ENCODE measurements at regions not wholly inside any gene's neighbourhood (a gene's known extent, or its start where the extent isn't known, plus 50 kb on each side); places are given as distances from the start of the nearest gene placed in this dataset.

GRCh38 chrX:68895341-68895755 is 66.5 kb downstream of the EFNB1 start:
- no TSS peak for BruUV-seq (replicated peaks)
- DNase-seq (ENCODE audit: low read depth, low spot score) (no peak), ATAC-seq (no peak)
- TF ChIP-seq SIN3A (IDR thresholded peaks at IDR 0.05; ENCODE audit: borderline replicate concordance, insufficient read depth, low read depth, low read length) (no peak), POLR2AphosphoS5 (IDR thresholded peaks at IDR 0.05; ENCODE audit: low read depth, low read length) (no peak), REST (IDR thresholded peaks at IDR 0.05; ENCODE audit: insufficient read depth in 1 of 2, low read depth in 2 of 2, low read length in 1 of 2) (no peak), CTCF (IDR thresholded peaks at IDR 0.05) (no peak), TCF7L2 (IDR thresholded peaks at IDR 0.05; ENCODE audit: low read depth, low read length) (no peak)
- Histone ChIP-seq H3K36me3 (ENCODE audit: control insufficient read depth, insufficient read depth, low read length) (no peaks in the 10 kb centered on the region), H3K27ac (ENCODE audit: low read length) (no peak overlapping the region), H3K4me3 (ENCODE audit: low read depth in 2 of 2, low read length in 2 of 2) (no peak overlapping the region), H3K4me1 (ENCODE audit: control insufficient read depth, insufficient read depth, low read length) (no peaks in the 10 kb centered on the region), H3K27me3 (ENCODE audit: control insufficient read depth, insufficient read depth, low read length) (no peaks in the 10 kb centered on the region), H3K9me3 (ENCODE audit: control insufficient read depth, insufficient read depth, low read depth, low read length) (no peaks in the 10 kb centered on the region)
- ChIA-PET POLR2A (no interaction called here), CTCF (no interaction called here)
- intact Hi-C loops (cut with micrococcal nuclease; ENCODE audit: unreplicated experiment) (no loop called here), in situ Hi-C loops (cut with HindIII; ENCODE audit: low pct_unique_long_range_greater_than_20kb, low sequenced_read_pairs) (no loop called here)

- Histone ChIP-seq H3K27ac (ENCODE audit: low read length) (no peak overlapping the region), H3K9me3 (ENCODE audit: control insufficient read depth, insufficient read depth, low read depth, low read length) (no peaks in the 10 kb centered on the region), H3K4me3 (ENCODE audit: low read depth in 2 of 2, low read length in 2 of 2) (no peak overlapping the region), H3K4me1 (ENCODE audit: control insufficient read depth, insufficient read depth, low read length) (no peaks in the 10 kb centered on the region), H3K36me3 (ENCODE audit: control insufficient read depth, insufficient read depth, low read length) (no peaks in the 10 kb centered on the region), H3K27me3 (ENCODE audit: control insufficient read depth, insufficient read depth, low read length) (no peaks in the 10 kb centered on the region; the same call in 1 of the 2 replicates)
- ATAC-seq (peak; percentile 54; the same call in 1 of the 2 replicates), DNase-seq (ENCODE audit: low read depth, low spot score) (no peak)
- ChIA-PET CTCF (no interaction called here), POLR2A (no interaction called here)
- intact Hi-C loops (cut with micrococcal nuclease; ENCODE audit: unreplicated experiment) = no loop called here
- no TSS peak for BruUV-seq (replicated peaks)
- in situ Hi-C loops (cut with HindIII; ENCODE audit: low pct_unique_long_range_greater_than_20kb, low sequenced_read_pairs) = no loop called here
- no peak for TF ChIP-seq CTCF (IDR thresholded peaks at IDR 0.05)
- TF ChIP-seq REST (IDR thresholded peaks at IDR 0.05; ENCODE audit: insufficient read depth in 1 of 2, low read depth in 2 of 2, low read length in 1 of 2) = no peak
- TF ChIP-seq SIN3A (IDR thresholded peaks at IDR 0.05; ENCODE audit: borderline replicate concordance, insufficient read depth, low read depth, low read length) = no peak
- no peak for TF ChIP-seq TCF7L2 (IDR thresholded peaks at IDR 0.05; ENCODE audit: low read depth, low read length)
- no peak for TF ChIP-seq POLR2AphosphoS5 (IDR thresholded peaks at IDR 0.05; ENCODE audit: low read depth, low read length)
Measured at GRCh38 chrX:68894513-68895340, 65.9 kb downstream of the EFNB1 start.
